Activated CD4-positive, alpha-beta T cell treated with anti-CD3 and anti-CD28 coated beads for 36 hours (primary cell): ENCODE measurements at regions not wholly inside any gene's neighbourhood (a gene's known extent, or its start where the extent isn't known, plus 50 kb on each side); places are given as distances from the start of the nearest gene placed in this dataset.

Source experiments
- ATAC-seq: fragments of 200-7000 bp; cut with Tn5 transposase; one replicate; pipeline ENCODE4 v1.10.0; 2021; ENCODE audit warnings: mild to moderate bottlenecking, moderate library complexity
- CTCF ChIA-PET: fragments of 350-600 bp; sonication (Branson Sonifier 250); formaldehyde crosslinking; loops from one replicate; lab custom pipeline; 2021; ENCODE audit warnings: antibody characterized with exemption; lab: Charles Lee
- POLR2A ChIA-PET: fragments of 350-600 bp; sonication (Branson Sonifier 250); formaldehyde crosslinking; loops from one replicate; lab custom pipeline; 2021; ENCODE audit warnings: antibody characterized with exemption, inconsistent platforms; lab: Charles Lee
- DNase-seq: peaks from one replicate; pipeline ENCODE4 v3.0.0-alpha.2; 2020
- H3K27ac Mint-ChIP-seq: one replicate; pipeline ENCODE4 v1.8.0; 2021; ENCODE audit warnings: mixed read lengths
- H3K27me3 Mint-ChIP-seq: one replicate; pipeline ENCODE4 v1.8.0; 2021; ENCODE audit warnings: mixed read lengths
- H3K36me3 Mint-ChIP-seq: one replicate; pipeline ENCODE4 v1.8.0; 2021; ENCODE audit warnings: low read depth, mixed read lengths
- H3K4me1 Mint-ChIP-seq: one replicate; pipeline ENCODE4 v1.8.0; 2021; ENCODE audit warnings: mixed read lengths
- H3K4me3 Mint-ChIP-seq: one replicate; pipeline ENCODE4 v1.8.0; 2021; ENCODE audit warnings: mild to moderate bottlenecking, moderate library complexity, mixed read lengths
- H3K9me3 Mint-ChIP-seq: one replicate; pipeline ENCODE4 v1.8.0; 2021; ENCODE audit warnings: low read depth, mixed read lengths
- intact Hi-C, 2 experiments: fragments of 100-400 bp; cut with DNase I in 1 of 2; cut with micrococcal nuclease in 1 of 2; formaldehyde crosslinking; loops; one replicate each; pipeline versions ENCODE4 v1.14.2 to v1.15.1; 2022 to 2024; cut with DNase I, micrococcal nuclease

DNA sequence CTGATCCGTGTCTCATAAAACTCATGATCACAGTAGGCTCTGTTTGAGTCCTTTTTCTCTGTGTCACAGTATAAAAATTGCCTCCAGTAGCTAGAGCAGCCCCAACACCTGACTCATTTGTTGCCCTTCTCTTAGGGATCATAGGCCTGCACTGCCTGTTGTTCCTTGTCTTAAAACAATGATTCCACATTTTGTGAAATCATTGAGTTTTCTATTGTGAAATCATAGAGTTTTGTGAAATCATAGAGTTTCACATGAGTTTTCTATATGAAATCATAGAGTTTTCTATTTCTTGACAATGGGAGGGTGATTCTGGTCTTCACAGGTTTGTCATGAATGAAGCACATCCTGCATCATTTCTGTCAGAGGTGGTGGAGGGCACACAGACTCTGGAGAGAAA is 239.9 kb downstream of the GASK1B start:
- POLR2A ChIA-PET: no interaction called here
- Mint-ChIP-seq H3K36me3 (no peaks in the 10 kb centered on the region), H3K4me1 (no peaks in the 10 kb centered on the region), H3K4me3 (no peak overlapping the region), H3K27me3 (no peaks in the 10 kb centered on the region), H3K9me3 (peaks cover 2% of the 10 kb centered on the region), H3K27ac (no peak overlapping the region)
- ATAC-seq (no peak), DNase-seq (no peak)
- intact Hi-C loops: no loop called here
- CTCF ChIA-PET: no interaction called here

DNA sequence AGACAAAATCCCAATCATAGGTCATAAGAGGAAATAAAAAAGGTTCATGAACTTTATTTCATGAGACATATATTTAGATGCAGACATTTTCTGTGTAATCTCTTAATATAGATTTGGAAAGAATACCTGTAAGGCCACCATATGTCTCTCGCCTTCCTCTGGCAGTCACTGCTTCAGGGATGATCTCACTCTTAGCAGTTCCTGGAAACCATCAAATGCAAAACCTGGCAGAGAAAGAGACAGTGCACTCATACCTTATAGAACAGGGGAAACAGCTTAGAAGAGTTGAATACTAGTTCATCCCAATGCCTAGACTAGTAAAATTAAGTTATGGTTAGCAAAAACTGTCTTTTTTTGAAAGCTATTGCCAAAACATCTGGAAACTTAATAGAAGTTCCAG is 243.3 kb downstream of the GASK1B start:
- Mint-ChIP-seq H3K4me1 (no peaks in the 10 kb centered on the region), H3K27me3 (no peaks in the 10 kb centered on the region), H3K4me3 (no peak overlapping the region), H3K27ac (no peak overlapping the region), H3K36me3 (no peaks in the 10 kb centered on the region), H3K9me3 (peaks cover 4% of the 10 kb centered on the region)
- intact Hi-C loops: no loop called here
- DNase-seq: no peak
- no peak for ATAC-seq
- POLR2A ChIA-PET: no interaction called here
- CTCF ChIA-PET: no interaction called here

DNA sequence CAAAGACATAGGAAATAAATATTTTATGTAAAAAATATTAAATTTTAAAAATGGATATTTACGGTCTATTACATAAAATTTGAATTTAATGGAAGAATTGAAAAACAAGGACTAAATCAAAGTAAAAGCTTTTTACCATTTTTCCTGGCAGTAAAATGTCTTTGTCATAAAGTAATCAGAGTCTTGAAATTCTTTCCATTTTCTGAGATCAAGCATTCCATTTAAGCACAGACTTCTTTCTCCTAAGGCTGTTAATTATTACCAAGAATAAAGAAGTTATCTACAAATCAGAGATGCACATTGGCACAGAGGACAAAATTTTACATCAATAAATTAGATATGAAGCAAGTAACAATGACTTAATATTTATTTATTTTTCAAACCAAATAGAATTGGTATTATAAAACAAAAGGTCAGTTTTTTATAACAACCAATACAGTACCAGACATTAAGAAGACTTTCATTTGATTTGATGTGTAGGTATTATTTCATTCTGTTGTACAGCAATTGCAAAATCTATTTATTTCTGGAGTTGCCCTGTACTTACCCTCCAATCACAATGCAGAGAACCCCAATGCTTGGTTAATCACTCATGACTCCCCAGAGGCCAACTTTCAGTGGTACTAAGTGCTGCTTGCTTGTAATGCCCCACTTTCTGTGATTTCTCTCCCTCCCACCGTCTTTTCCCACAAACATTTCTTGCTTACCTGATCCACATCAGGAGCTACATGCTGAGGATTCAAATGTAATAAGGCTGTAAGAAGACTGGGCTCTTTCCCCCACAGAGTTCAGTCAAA is 254.6 kb downstream of the GASK1B start:
- intact Hi-C loops: no loop called here

DNA sequence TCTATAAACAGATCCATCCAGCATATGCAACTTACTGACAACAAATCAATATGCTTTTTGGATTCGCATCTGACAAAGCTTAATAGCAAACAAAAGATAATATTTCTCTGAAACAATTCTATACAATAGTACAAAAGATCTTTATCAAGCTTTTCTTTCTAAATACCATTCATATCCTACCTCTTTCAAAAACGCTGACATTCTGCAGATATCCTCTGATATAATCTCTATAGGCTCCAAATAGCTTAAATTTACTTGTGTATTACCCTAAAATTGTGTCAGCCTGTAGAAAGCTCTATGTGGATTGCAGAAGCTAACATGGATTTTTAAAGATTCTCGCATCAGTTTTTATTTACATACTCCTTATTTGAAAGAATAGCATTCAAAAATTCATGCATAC is 260.6 kb downstream of the GASK1B start:
- Mint-ChIP-seq H3K4me1 (no peaks in the 10 kb centered on the region), H3K4me3 (no peak overlapping the region), H3K36me3 (no peaks in the 10 kb centered on the region), H3K27me3 (no peaks in the 10 kb centered on the region), H3K27ac (no peak overlapping the region), H3K9me3 (peaks cover 5% of the 10 kb centered on the region)
- DNase-seq: no peak
- CTCF ChIA-PET: interaction anchor here (1.0 kb wide), 1 partner anchor 19 kb away, joined by 3 read pairs; no protein-coding TSS in a partner anchor
- ATAC-seq: no peak
- POLR2A ChIA-PET: no interaction called here
- intact Hi-C loops: no loop called here

More for the DNA sequence above, 254.6 kb downstream of the GASK1B start:
- Mint-ChIP-seq H3K27ac (no peak overlapping the region), H3K9me3 (peaks cover 9% of the 10 kb centered on the region), H3K36me3 (no peaks in the 10 kb centered on the region), H3K27me3 (no peaks in the 10 kb centered on the region), H3K4me1 (no peaks in the 10 kb centered on the region), H3K4me3 (no peak overlapping the region)
- CTCF ChIA-PET: no interaction called here
- no peak for DNase-seq
- no peak for ATAC-seq
- POLR2A ChIA-PET: no interaction called here

DNA sequence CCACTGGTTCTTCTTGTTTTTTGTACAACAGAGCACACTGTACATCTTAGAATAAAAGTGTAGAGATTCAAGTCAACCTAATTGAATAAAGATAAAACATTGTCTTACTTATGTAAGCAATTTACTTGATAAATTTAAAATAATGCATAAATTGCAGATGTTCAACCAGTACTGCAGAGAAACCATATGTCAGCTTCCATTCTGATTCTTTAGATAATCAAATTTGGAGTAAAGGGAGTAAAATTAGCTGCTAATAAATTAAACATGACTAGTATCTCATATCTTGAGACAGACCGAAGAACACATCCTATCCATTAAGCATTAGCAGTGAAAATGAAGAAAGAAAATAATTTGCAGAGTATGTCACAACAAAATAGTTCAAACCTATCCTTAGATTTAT is 261.2 kb downstream of the GASK1B start:
- POLR2A ChIA-PET: no interaction called here
- DNase-seq (no peak), ATAC-seq (no peak)
- CTCF ChIA-PET: interaction anchor here (1.0 kb wide), 1 partner anchor 19 kb away, joined by 3 read pairs; no protein-coding TSS in a partner anchor
- intact Hi-C loops: no loop called here
- Mint-ChIP-seq H3K4me1 (no peaks in the 10 kb centered on the region), H3K27ac (no peak overlapping the region), H3K36me3 (no peaks in the 10 kb centered on the region), H3K9me3 (peaks cover 5% of the 10 kb centered on the region), H3K27me3 (no peaks in the 10 kb centered on the region), H3K4me3 (no peak overlapping the region)

DNA sequence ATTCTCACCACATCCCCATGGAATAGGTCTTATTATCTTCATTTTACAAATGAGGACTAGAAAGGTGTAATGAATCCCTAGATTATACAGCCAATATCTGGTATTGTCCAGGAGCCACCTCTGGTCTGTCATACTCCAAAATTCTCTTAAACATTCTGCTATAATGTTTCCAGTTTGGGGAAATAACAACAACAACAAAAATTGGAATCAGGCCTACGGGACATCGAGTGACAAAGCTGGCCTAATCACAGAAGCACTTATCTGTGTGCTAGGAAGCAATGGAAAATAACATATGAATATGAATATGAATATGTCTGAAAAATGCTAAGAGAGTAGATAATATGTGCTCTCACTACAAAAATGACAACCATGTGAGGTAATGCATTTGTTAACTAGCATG is 264.1 kb downstream of the GASK1B start:
- POLR2A ChIA-PET: no interaction called here
- Mint-ChIP-seq H3K4me3 (no peak overlapping the region), H3K27me3 (no peaks in the 10 kb centered on the region), H3K27ac (no peak overlapping the region), H3K4me1 (no peaks in the 10 kb centered on the region), H3K9me3 (no peaks in the 10 kb centered on the region), H3K36me3 (no peaks in the 10 kb centered on the region)
- no peak for DNase-seq
- CTCF ChIA-PET: interaction anchor here (0.7 kb wide), 1 partner anchor 267 kb away, joined by 3 read pairs; no protein-coding TSS in a partner anchor
- no peak for ATAC-seq
- intact Hi-C loops: no loop called here

DNA sequence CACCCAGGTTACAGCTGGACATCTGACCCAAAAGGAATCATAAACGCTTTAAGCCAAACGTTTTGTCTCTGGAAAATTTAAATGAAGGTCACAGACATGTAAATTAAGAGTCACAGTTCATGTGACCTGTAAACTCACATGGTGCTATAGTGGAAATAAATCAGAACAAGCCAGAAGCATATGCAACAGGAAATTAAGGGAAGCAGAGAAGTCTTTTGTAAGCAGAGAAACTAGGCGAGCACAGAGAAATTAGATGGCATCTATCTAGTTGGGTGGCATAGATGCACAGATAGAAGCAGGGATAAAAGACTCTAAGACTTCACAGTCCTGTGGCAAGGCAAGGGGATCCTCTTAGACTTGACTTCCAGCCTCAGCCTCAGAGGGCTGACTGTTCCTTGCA is 264.8 kb downstream of the GASK1B start:
- Mint-ChIP-seq H3K36me3 (no peaks in the 10 kb centered on the region), H3K27ac (no peak overlapping the region), H3K4me1 (no peaks in the 10 kb centered on the region), H3K4me3 (no peak overlapping the region), H3K27me3 (no peaks in the 10 kb centered on the region), H3K9me3 (no peaks in the 10 kb centered on the region)
- intact Hi-C loops: no loop called here
- ChIA-PET POLR2A (no interaction called here), CTCF (no interaction called here)
- no peak for ATAC-seq
- DNase-seq: no peak

DNA sequence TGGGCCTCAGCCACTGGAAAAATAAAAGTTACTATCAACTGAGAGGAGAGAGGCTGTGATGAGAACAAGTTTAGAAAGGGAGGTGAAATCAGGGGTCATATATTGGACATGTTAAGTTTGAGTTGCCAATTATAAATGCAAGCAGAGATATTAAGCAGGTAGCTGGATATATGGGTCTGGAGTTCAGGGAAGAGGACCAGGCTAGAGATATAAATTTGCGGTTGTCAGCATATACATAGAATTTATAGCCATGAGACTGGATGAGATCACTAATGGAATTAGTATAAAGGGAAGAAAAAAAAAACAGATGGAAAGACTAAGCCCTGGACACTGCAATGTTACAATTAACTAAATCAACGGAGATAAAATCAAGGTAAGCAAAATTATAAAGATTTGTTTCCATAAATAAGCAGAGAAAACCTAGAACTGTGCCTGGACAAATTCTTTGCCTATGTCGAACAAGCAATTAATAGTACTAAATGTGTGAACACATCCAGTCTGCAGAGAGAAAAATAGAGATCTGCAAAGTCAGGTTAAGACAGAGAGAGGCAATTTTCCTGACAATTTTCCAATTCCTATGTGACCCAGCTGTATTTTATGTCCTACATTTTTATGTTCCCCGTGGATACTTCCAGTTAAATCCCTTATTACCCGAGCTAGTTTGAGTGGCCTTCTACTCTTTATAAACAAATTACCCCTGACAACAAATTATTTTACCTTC is 265.4 kb downstream of the GASK1B start:
- H3K4me1 Mint-ChIP-seq: no peaks in the 10 kb centered on the region
- H3K4me3 Mint-ChIP-seq: no peak overlapping the region
- POLR2A ChIA-PET: no interaction called here
- no peak overlapping the region for H3K27ac Mint-ChIP-seq
- no peak for DNase-seq
- intact Hi-C loops: no loop called here
- H3K9me3 Mint-ChIP-seq: no peaks in the 10 kb centered on the region
- CTCF ChIA-PET: no interaction called here
- ATAC-seq: no peak
- H3K27me3 Mint-ChIP-seq: no peaks in the 10 kb centered on the region
- no peaks in the 10 kb centered on the region for H3K36me3 Mint-ChIP-seq

DNA sequence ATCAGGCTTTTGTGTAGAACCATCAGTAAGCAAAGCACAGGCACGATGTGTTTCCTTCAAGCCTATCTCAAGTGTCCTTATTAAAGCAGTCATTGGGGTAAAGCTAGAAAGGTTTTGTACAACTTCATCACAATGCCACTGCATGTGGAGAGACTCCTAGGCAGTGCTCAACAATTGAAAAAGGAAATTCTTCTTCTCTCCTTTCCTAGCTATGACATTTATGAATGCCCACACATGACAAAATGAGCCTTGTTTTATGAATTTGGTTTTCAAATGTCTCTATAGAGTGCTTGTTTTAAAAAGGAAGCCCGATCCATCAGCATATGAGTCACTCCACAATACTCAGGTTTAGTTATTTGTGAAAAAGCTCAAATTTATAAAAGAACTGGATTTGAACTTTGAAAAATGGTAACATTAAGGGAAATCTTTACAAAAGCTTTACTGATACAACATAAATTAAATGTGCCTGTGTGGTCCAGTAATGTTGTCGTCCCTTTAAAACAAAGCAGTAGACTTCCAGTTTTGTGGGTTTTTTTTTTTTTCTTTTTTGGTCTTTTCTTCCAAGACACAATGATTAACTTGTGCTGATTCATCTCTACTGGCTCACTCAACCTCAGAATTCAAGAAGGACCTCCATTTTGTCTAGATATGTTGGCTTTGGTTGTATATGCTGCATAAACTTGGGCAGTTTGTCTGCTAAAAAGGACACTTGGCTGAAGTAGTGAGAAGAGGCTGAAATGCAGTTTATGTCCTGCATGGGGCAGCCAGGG is 273.8 kb downstream of the GASK1B start:
- Mint-ChIP-seq H3K4me1 (no peaks in the 10 kb centered on the region), H3K4me3 (no peak overlapping the region), H3K27ac (no peak overlapping the region), H3K27me3 (no peaks in the 10 kb centered on the region), H3K9me3 (peaks cover 2% of the 10 kb centered on the region), H3K36me3 (no peaks in the 10 kb centered on the region)
- ChIA-PET CTCF (no interaction called here), POLR2A (no interaction called here)
- ATAC-seq: no peak
- intact Hi-C loops: no loop called here
- no peak for DNase-seq

DNA sequence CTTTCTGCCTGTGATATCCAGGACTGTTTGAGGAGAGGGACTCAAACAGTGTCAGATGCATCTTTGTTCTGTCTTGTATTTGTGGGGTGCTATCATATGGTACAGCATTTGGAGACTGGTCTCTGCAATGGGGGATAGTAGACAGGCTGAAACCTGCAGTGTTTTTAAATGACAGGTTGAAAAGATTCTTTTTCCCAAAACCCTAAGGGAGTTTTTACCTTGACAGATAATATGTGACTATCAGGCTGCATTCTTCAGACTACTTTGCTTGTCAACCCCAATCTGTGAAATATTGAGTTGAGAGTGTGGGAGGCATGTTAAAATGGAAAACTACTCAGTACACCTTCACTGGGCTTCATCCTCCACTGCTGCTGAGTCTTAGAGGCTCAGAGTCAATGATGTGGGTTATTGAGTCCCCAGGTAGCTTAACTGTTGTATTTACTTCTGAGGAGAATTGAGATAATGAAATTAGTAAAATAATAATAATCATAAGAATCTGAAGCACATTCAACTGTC is 274.9 kb downstream of the GASK1B start:
- POLR2A ChIA-PET: no interaction called here

DNA sequence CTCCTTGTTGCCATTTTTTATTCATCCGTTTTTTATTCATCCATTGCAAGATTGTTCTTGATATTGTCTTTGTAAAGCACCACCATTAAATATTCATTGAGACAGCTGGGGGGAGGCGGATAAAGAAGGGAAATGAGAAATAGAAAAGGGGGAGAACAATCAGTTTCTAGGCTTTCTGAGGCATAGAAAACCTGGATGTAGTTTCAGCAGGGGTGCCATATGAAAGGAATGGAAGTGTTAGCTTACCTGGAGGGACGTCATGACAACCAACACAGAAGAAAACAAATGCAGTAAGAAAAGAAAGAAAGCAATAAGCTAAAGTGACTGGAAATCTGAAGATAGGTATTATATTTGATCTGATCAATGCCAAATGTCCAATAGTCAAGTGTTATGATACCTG is 276.1 kb downstream of the GASK1B start:
- CTCF ChIA-PET: no interaction called here

More for the DNA sequence above, 274.9 kb downstream of the GASK1B start:
- ATAC-seq: no peak
- Mint-ChIP-seq H3K27ac (no peak overlapping the region), H3K4me3 (no peak overlapping the region), H3K4me1 (no peaks in the 10 kb centered on the region), H3K36me3 (no peaks in the 10 kb centered on the region), H3K27me3 (no peaks in the 10 kb centered on the region), H3K9me3 (peaks cover 2% of the 10 kb centered on the region)
- CTCF ChIA-PET: no interaction called here
- intact Hi-C loops: no loop called here
- no peak for DNase-seq

More for the DNA sequence above, 276.1 kb downstream of the GASK1B start:
- Mint-ChIP-seq H3K27ac (no peak overlapping the region), H3K36me3 (no peaks in the 10 kb centered on the region), H3K9me3 (peaks cover 2% of the 10 kb centered on the region), H3K4me3 (no peak overlapping the region), H3K27me3 (no peaks in the 10 kb centered on the region), H3K4me1 (no peaks in the 10 kb centered on the region)
- ATAC-seq: no peak
- intact Hi-C loops: no loop called here
- no peak for DNase-seq
- POLR2A ChIA-PET: no interaction called here
